PFSK-1 (cell line): ENCODE measurements at regions not wholly inside any gene's neighbourhood (a gene's known extent, or its start where the extent isn't known, plus 50 kb on each side); places are given as distances from the start of the nearest gene placed in this dataset.

ENCODE experiments used
- FOXP2 ChIP-seq: optimal IDR thresholded peaks from 2 replicates; pipeline ENCODE3; 2011; ENCODE audit warnings: borderline replicate concordance, control low read depth, inconsistent platforms; ENCODE audit not compliant: insufficient read depth; ENCODE audit errors: extremely low read length, extremely low read depth
- POLR2AphosphoS5 ChIP-seq: IDR thresholded peaks from 2 replicates; pipeline ENCODE4 v1.6.1; 2012; ENCODE audit warnings: low read depth, mild to moderate bottlenecking, control low read depth, low read length, moderate library complexity
- REST ChIP-seq, 2 experiments: IDR thresholded peaks; 2 replicates each; pipeline versions ENCODE4 v1.6.1 to v1.8.0; 2011 to 2012; ENCODE audit warnings: low read depth in 2 of 2, low read length in 2 of 2, control low read depth in 1 of 2, inconsistent platforms in 1 of 2, mild to moderate bottlenecking in 1 of 2, moderate library complexity in 1 of 2; ENCODE audit not compliant: insufficient read depth in 1 of 2
- SIN3A ChIP-seq: IDR thresholded peaks from 2 replicates; pipeline ENCODE4 v1.6.1; 2012; ENCODE audit warnings: mild to moderate bottlenecking, low read length, moderate library complexity, borderline replicate concordance; ENCODE audit not compliant: insufficient read depth
- TAF1 ChIP-seq: IDR thresholded peaks from 2 replicates; pipeline ENCODE4 v1.6.1; 2012; ENCODE audit warnings: low read length, control low read depth, borderline replicate concordance; ENCODE audit not compliant: insufficient read depth

GRCh38 chr20:59495166-59495565, 109.2 kb upstream of the PHACTR3 start:
- TF ChIP-seq REST (IDR thresholded peaks at IDR 0.05; ENCODE audit: insufficient read depth in 1 of 2, low read depth in 2 of 2, low read length in 2 of 2) = no peak
- no peak for TF ChIP-seq POLR2AphosphoS5
- no peak for TF ChIP-seq FOXP2
- TF ChIP-seq SIN3A = no peak
- no peak for TF ChIP-seq TAF1
